Neural cell (in vitro differentiated cells): ENCODE measurements at regions not wholly inside any gene's neighbourhood (a gene's known extent, or its start where the extent isn't known, plus 50 kb on each side); places are given as distances from the start of the nearest gene placed in this dataset.

Source experiments
- EZH2 ChIP-seq: fragments of 200-600, 300-800 bp; shearing (Covaris generic), sonication (generic); IDR thresholded peaks from 2 replicates; pipeline ENCODE4 v1.6.1; 2014; ENCODE audit warnings: antibody characterized with exemption, low read length, borderline replicate concordance, mild to moderate bottlenecking; ENCODE audit not compliant: insufficient read depth, poor library complexity, severe bottlenecking
- TAF1 ChIP-seq: IDR thresholded peaks from 2 replicates; pipeline ENCODE4 v1.6.1; 2012; ENCODE audit warnings: low read depth
- TF ChIP-seq, protein P1 (sequence below): fragments of 450-650 bp; IDR thresholded peaks from 2 replicates; pipeline ENCODE4 v1.5.1; 2014; ENCODE audit warnings: antibody characterized with exemption, mild to moderate bottlenecking, moderate library complexity; ENCODE audit not compliant: poor library complexity, severe bottlenecking

DNA sequence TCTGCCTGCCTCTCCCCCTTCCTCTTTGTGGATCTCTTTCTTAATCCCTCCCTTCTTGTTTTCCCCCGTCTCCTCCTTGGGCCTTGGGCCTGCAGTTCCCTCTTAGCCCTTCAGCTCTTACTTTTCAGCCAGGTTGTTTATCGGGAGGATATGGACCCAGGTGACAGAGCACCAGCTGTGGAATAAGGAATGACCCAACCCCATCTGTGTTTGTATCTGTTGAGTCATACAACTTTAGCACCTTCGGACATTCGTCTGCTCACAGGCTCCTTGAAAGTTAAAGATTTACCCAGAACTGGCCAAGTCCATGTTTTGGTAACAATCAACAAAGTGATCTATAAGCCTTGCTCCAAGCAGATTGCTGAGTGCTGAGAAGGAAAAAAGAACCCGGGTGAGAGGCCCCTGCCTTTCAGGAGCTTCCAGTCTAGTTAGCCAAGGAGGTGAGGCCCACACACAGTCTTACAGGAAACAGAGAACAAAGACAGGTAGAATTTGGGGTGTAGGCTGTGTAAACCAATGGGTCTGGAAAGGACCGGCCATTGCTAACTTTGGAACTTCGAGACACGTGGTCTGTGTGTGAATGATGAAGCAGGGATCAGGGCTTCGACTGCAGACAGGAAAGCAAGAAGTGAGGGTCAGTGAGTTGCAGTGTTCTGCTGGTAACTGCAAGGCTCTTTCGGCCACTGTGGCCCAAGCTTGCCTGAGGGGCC is 66.7 kb upstream of the F3 start:
- TF ChIP-seq, protein P1, sequence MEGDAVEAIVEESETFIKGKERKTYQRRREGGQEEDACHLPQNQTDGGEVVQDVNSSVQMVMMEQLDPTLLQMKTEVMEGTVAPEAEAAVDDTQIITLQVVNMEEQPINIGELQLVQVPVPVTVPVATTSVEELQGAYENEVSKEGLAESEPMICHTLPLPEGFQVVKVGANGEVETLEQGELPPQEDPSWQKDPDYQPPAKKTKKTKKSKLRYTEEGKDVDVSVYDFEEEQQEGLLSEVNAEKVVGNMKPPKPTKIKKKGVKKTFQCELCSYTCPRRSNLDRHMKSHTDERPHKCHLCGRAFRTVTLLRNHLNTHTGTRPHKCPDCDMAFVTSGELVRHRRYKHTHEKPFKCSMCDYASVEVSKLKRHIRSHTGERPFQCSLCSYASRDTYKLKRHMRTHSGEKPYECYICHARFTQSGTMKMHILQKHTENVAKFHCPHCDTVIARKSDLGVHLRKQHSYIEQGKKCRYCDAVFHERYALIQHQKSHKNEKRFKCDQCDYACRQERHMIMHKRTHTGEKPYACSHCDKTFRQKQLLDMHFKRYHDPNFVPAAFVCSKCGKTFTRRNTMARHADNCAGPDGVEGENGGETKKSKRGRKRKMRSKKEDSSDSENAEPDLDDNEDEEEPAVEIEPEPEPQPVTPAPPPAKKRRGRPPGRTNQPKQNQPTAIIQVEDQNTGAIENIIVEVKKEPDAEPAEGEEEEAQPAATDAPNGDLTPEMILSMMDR: no peak
- no peak for TF ChIP-seq EZH2
- no peak for TF ChIP-seq TAF1
